Astrocyte (in vitro differentiated cells and primary cell): ENCODE measurements at regions not wholly inside any gene's neighbourhood (a gene's known extent, or its start where the extent isn't known, plus 50 kb on each side); places are given as distances from the start of the nearest gene placed in this dataset.
"Not testable (repeated sequence)": the region's sequence is repeated elsewhere in the genome, so short reads cannot be mapped to it uniquely, and the experiment has no call there.

Experiments used
- EZH2 ChIP-seq: IDR thresholded peaks from 2 replicates; pipeline ENCODE4 v1.6.1; 2012; ENCODE audit warnings: mild to moderate bottlenecking, low read length, inconsistent platforms; ENCODE audit not compliant: insufficient read depth
- TF ChIP-seq, protein P1 (sequence below): IDR thresholded peaks from 2 replicates; pipeline ENCODE4 v1.5.1; 2011; ENCODE audit warnings: low read depth, mild to moderate bottlenecking, inconsistent platforms, low read length, moderate library complexity; ENCODE audit not compliant: insufficient read depth

GRCh38 chr2:89306869-89307637 is 615.6 kb downstream of the RPIA start:
- TF ChIP-seq, protein P1, sequence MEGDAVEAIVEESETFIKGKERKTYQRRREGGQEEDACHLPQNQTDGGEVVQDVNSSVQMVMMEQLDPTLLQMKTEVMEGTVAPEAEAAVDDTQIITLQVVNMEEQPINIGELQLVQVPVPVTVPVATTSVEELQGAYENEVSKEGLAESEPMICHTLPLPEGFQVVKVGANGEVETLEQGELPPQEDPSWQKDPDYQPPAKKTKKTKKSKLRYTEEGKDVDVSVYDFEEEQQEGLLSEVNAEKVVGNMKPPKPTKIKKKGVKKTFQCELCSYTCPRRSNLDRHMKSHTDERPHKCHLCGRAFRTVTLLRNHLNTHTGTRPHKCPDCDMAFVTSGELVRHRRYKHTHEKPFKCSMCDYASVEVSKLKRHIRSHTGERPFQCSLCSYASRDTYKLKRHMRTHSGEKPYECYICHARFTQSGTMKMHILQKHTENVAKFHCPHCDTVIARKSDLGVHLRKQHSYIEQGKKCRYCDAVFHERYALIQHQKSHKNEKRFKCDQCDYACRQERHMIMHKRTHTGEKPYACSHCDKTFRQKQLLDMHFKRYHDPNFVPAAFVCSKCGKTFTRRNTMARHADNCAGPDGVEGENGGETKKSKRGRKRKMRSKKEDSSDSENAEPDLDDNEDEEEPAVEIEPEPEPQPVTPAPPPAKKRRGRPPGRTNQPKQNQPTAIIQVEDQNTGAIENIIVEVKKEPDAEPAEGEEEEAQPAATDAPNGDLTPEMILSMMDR: not testable (repeated sequence)
- not testable (repeated sequence) for TF ChIP-seq EZH2
